Liver (tissue), 7 donors: ENCODE measurements at regions not wholly inside any gene's neighbourhood (a gene's known extent, or its start where the extent isn't known, plus 50 kb on each side); places are given as distances from the start of the nearest gene placed in this dataset.

Experiments used
- DNase-seq: peaks from one replicate; pipeline ENCODE4 v3.0.0-alpha.2; 2017; ENCODE audit warnings: low spot score
- H3K27ac ChIP-seq, 2 donors: one replicate each; pipeline ENCODE4 v1.7.0; 2013; ENCODE audit warnings: inconsistent platforms in 2 of 2, low read length in 2 of 2, control low read depth in 1 of 2, low read depth in 1 of 2, mild to moderate bottlenecking in 1 of 2
- H3K27me3 ChIP-seq, 4 donors: one replicate each; pipeline versions ENCODE4 v1.6.1 to v1.7.0; 2013; ENCODE audit warnings: low read length in 3 of 4, inconsistent platforms in 1 of 4, mild to moderate bottlenecking in 1 of 4, moderate library complexity in 1 of 4; ENCODE audit not compliant: control insufficient read depth in 4 of 4, insufficient read depth in 4 of 4
- H3K36me3 ChIP-seq, 4 donors: one replicate each; pipeline versions ENCODE4 v1.6.1 to v1.7.0; 2013; ENCODE audit warnings: low read length in 3 of 4, mild to moderate bottlenecking in 3 of 4, low read depth in 1 of 4, moderate library complexity in 1 of 4; ENCODE audit not compliant: control insufficient read depth in 4 of 4, insufficient read depth in 3 of 4
- H3K4me1 ChIP-seq, 4 donors: one replicate each; pipeline versions ENCODE4 v1.6.1 to v1.7.0; 2013; ENCODE audit warnings: low read length in 3 of 4, mild to moderate bottlenecking in 3 of 4, moderate library complexity in 1 of 4; ENCODE audit not compliant: control insufficient read depth in 4 of 4, insufficient read depth in 4 of 4
- H3K4me3 ChIP-seq, 3 donors: one replicate each; pipeline versions ENCODE4 v1.6.1 to v1.7.0; 2013; ENCODE audit warnings: low read length in 3 of 3, control low read depth in 1 of 3, low read depth in 1 of 3, mild to moderate bottlenecking in 1 of 3
- H3K9ac ChIP-seq, 2 donors: one replicate each; pipeline ENCODE4 v1.7.0; 2013; ENCODE audit warnings: low read length in 2 of 2, mild to moderate bottlenecking in 2 of 2, moderate library complexity in 2 of 2, control low read depth in 1 of 2, low read depth in 1 of 2
- H3K9me3 ChIP-seq, 4 donors: one replicate each; pipeline versions ENCODE4 v1.6.1 to v1.7.0; 2013; ENCODE audit warnings: low read length in 3 of 4; ENCODE audit not compliant: control insufficient read depth in 4 of 4
- ATF3 ChIP-seq: IDR thresholded peaks from 2 replicates; pipeline ENCODE4 v1.6.1; 2016; ENCODE audit warnings: antibody characterized with exemption
- FOXA1 ChIP-seq: IDR thresholded peaks from 2 replicates; pipeline ENCODE4 v1.6.1; 2016; ENCODE audit warnings: antibody characterized with exemption
- FOXA2 ChIP-seq: IDR thresholded peaks from 2 replicates; pipeline ENCODE4 v1.6.1; 2016; ENCODE audit warnings: antibody characterized with exemption
- GABPA ChIP-seq, 2 donors: IDR thresholded peaks in 1 of 2; conservative IDR thresholded peaks in 1 of 2; 2 replicates each; pipeline ENCODE4 v1.6.1; 2016; ENCODE audit warnings: antibody characterized with exemption in 2 of 2, mild to moderate bottlenecking in 1 of 2, moderate library complexity in 1 of 2
- HNF4A ChIP-seq, 2 donors: conservative IDR thresholded peaks; 2 replicates each; pipeline ENCODE4 v1.6.1; 2016; ENCODE audit warnings: antibody characterized with exemption in 2 of 2, mild to moderate bottlenecking in 2 of 2
- HNF4G ChIP-seq: IDR thresholded peaks from 2 replicates; pipeline ENCODE4 v1.6.1; 2016; ENCODE audit warnings: antibody characterized with exemption
- JUND ChIP-seq, 2 donors: IDR thresholded peaks; 2 replicates each; pipeline ENCODE4 v1.6.1; 2016; ENCODE audit warnings: antibody characterized with exemption in 2 of 2
- MAX ChIP-seq: IDR thresholded peaks from 2 replicates; pipeline ENCODE4 v1.6.1; 2016; ENCODE audit warnings: antibody characterized with exemption
- REST ChIP-seq: IDR thresholded peaks from 2 replicates; pipeline ENCODE4 v1.6.1; 2016; ENCODE audit warnings: antibody characterized with exemption, mild to moderate bottlenecking
- RXRA ChIP-seq, 2 donors: IDR thresholded peaks; 2 replicates each; pipeline ENCODE4 v1.6.1; 2017 to 2018; ENCODE audit warnings: antibody characterized with exemption in 2 of 2, mild to moderate bottlenecking in 1 of 2
- TAF1 ChIP-seq: conservative IDR thresholded peaks from 2 replicates; pipeline ENCODE4 v1.6.1; 2016; ENCODE audit warnings: antibody characterized with exemption, mild to moderate bottlenecking
- YY1 ChIP-seq: IDR thresholded peaks from 2 replicates; pipeline ENCODE4 v1.6.1; 2016; ENCODE audit warnings: antibody characterized with exemption, mild to moderate bottlenecking
- WGBS: extraction: QIAGEN DNeasy Blood & Tissue Kit; methylation state at CpG from one replicate; pipeline ENCODE4 v1.1.7; 2013; 5-methylcytosine and 5-hydroxymethylcytosine counted together
- donor health status: healthy.
- donor health status: healthy.
- donor health status: healthy.
- donor health status: healthy.

- peaks cover 0 to 5% (median 0%) of the 10 kb centered on the region in 4 donors for H3K9me3 ChIP-seq
- TF ChIP-seq FOXA1: no peak
- TF ChIP-seq HNF4G: no peak
- TF ChIP-seq YY1: no peak
- TF ChIP-seq TAF1: no peak
- no peak for TF ChIP-seq GABPA (IDR thresholded peaks at IDR 0.05 in 1 of 2, conservative IDR thresholded peaks at IDR 0.05 in 1 of 2)
- no peak for TF ChIP-seq REST
- TF ChIP-seq MAX: no peak
- TF ChIP-seq FOXA2: no peak
- TF ChIP-seq ATF3: no peak
- no peak for TF ChIP-seq RXRA (IDR thresholded peaks at IDR 0.05)
- H3K4me3 ChIP-seq: no peak overlapping the region
- DNase-seq: no peak
- 58% methylated on average over 5 of the region's 5 CpGs for WGBS
- no peaks in the 10 kb centered on the region for H3K36me3 ChIP-seq
- H3K27ac ChIP-seq: no peak overlapping the region
- H3K4me1 ChIP-seq: no peaks in the 10 kb centered on the region
- H3K27me3 ChIP-seq: peaks cover 0 to 4% (median 0%) of the 10 kb centered on the region in 4 donors
- H3K9ac ChIP-seq: no peak overlapping the region
Measured at GRCh38 chr6:133017581-133017980, 203.2 kb downstream of the RPS12 start.

GRCh38 chr6:133026705-133027104 is 212.3 kb downstream of the RPS12 start:
- peaks cover 0 to 3% (median 0%) of the 10 kb centered on the region in 4 donors for H3K27me3 ChIP-seq
- no peak overlapping the region for H3K4me3 ChIP-seq
- no peak for DNase-seq
- WGBS: no CpG with 5 or more reads among the region's 2 CpGs
- H3K4me1 ChIP-seq: no peaks in the 10 kb centered on the region
- no peak overlapping the region for H3K9ac ChIP-seq
- H3K27ac ChIP-seq: no peak overlapping the region
- H3K9me3 ChIP-seq: peaks cover 0 to 8% (median 5%) of the 10 kb centered on the region in 4 donors
- TF ChIP-seq ATF3 (no peak), YY1 (no peak)
- H3K36me3 ChIP-seq: no peaks in the 10 kb centered on the region

GRCh38 chr6:133033263-133033662 is 207.9 kb upstream of the EYA4 start:
- H3K9me3 ChIP-seq: peaks cover 0 to 3% (median 0%) of the 10 kb centered on the region in 4 donors
- H3K9ac ChIP-seq: no peak overlapping the region
- WGBS: 88% methylated on average over 4 of the region's 4 CpGs
- H3K36me3 ChIP-seq: no peaks in the 10 kb centered on the region
- peaks cover 0 to 3% (median 0%) of the 10 kb centered on the region in 4 donors for H3K27me3 ChIP-seq
- DNase-seq: no peak
- no peak for TF ChIP-seq JUND (IDR thresholded peaks at IDR 0.05)
- no peak for TF ChIP-seq TAF1
- TF ChIP-seq HNF4A (conservative IDR thresholded peaks at IDR 0.05): no peak
- no peak for TF ChIP-seq REST
- no peak for TF ChIP-seq FOXA2
- no peak for TF ChIP-seq MAX
- H3K4me1 ChIP-seq: no peaks in the 10 kb centered on the region
- H3K4me3 ChIP-seq: no peak overlapping the region
- H3K27ac ChIP-seq: no peak overlapping the region
